ENCODE measurements at regions not wholly inside any gene's neighbourhood (a gene's known extent, or its start where the extent isn't known, plus 50 kb on each side); places are given as distances from the start of the nearest gene placed in this dataset.

DNA sequence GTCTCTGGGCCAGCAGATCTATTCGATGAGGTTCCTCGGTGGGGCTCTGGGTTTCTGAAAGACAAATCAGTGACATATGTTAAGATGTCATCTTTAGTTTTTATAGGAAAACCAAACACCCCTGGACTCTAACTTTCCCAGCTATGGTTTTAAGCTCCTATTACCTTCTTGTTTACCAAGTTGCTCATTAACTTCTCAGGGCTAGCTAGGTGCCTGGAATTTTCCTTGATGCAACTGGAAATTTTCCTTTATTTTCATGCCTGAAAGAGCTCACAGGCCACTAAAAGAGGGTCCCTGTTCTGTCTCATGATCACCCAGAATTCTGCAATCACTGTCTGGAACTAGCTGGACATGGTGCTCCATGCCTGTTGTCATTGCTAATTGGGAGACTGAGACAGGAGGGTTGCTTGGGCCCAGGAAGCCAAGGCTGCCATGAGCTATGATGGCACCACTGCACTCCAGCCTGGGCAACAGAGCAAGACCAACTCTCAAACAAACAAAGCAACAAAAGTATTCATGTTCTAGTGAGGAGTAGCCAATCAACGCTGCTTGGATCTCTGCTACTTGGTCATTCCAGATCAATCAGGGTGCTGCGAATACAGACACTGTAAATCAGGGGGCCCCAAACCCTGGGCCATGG, 1173.5 kb upstream of the AUTS2 start:
- DNase-seq (ENCODE audit: low read depth, low spot score): no peak

DNA sequence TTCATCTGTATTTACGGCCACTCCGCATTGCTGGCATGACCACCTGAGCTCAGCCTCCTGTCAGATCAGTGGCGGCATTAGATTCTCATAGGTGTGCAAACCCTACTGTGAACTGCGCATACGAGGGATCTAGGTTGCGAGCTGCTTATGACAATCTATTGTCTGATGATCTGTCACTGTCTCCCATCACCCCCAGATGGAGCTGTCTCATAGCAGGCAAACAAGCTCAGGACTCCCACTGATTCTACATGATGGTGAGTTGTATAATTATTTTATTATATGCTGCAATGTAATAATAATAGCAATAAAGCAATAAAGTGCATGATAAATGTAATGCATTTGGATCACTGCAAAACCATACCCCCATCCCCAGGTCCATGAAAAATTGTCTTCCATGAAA, 1172.9 kb upstream of the AUTS2 start:
- DNase-seq (ENCODE audit: low read depth, low spot score): no peak

DNA sequence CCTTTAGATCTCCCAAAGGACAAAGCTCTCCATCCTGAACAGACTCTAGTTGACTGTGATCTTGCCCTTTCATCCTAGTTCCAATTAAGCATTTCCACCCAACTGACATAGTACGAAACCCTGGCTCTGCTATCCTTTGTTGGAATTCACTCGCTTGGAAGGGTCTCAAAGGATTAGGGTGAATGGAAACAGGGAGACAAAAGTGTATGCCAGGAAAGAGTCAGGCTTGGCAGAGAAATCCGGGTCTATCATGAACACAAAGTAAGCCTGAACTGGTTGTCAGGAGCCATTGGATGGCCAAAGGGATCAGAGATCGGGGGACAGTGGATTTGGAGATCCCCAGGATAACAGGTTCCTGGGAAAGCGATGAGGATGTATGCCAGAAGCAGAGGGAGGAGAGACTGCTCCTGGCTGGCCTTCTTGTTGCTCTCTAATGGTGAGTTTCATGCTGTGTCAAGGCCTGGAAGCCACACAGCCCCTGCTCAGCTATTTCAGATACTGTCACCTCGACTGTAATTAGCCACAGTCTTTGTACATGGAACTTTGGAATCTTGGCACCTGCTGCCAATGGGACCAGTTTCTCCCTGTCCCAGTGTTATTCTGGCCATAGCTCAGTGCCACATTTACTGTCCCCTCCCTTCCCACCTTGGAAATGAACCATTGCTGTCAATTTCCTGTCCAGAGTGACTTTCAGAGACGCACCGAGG, 1168.7 kb upstream of the AUTS2 start:
- no peak for DNase-seq (ENCODE audit: low read depth, low spot score)

DNA sequence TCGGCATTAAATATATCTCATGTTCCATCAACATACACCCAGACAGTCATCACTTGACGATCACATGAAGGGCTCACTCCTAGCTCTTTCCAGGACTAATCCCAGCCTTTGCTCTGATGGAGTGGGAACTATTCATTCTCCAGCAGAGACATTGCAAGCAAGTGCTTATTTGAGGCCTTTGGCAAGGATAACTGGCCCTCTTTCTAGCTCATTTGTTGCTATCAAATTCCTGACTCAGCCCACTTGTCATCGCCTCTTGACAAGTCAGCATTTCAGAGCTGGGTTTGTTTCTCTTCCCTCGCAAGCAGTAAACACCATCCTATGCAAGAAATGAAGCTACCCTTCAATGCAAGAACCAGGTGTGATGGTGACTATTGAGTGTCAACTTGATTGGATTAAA, 1165.7 kb upstream of the AUTS2 start:
- no peak for DNase-seq (ENCODE audit: low read depth, low spot score)

DNA sequence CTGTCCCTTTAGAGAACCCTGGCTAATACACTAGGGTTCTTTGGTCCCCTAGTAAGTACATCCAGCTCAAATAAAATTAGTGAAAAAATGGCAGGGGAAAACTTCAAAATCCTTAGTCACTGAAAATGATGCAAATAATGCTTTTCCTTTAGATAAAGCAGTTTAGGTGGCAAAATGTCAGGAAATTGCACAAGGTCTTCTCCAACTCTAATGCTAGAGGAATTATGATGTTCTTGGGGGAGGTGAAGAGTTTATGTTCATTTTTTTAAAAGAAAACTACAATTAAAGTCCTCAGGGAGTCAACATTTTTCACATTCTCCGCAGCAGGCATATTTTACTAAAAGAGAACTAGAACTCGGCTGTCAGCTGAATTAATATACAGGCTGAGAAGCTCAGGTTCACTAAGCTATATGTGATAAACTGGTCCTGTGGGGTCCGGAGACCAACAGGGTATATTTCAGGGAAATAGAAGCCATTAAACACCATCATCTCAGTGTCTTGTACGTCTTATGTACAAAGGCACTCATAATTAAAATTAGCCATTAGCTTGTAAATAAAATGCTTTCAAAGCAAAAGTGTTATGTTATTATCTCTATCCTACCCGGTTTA, 1164.7 kb upstream of the AUTS2 start:
- no peak for DNase-seq (ENCODE audit: low read depth, low spot score)

DNA sequence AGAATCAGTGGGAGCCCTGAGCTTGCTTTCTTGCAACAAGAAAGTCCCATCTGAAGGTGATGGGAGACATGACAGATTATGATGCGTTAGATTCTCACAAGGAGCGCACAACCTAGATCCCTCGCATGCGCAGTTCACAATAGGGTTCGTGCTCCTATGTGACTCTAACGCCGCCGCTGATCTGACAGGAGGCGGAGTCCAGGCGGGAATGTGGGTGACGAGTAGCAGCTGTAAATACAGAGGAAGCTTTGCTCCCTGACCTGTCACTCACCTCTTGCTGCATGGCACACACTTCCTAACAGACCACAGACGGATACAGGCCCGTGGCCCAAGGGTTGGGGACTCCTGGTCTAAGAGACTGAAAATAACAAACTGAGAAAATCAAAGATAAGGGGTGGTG, 1163.4 kb upstream of the AUTS2 start:
- no peak for DNase-seq (ENCODE audit: low read depth, low spot score)

DNA sequence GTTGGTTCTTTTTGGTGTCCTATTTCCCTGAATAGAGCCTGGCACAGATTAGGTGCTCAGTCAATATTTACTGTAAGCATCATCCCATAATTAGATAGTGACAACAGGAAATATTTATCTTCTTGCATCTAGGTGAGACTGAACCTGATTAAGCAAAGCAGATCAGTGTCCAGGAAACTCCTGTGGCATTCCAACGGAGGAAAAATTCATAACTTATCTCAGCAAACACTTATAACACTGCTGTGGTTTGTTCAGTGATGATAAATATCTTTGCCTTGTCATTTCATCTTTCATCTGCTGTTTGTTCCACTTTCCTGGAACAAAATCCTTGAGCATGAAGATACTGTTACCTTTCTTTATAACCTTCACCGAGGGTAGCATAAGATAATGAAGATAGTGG, 1160.3 kb upstream of the AUTS2 start:
- no peak for DNase-seq (ENCODE audit: low read depth, low spot score)

DNA sequence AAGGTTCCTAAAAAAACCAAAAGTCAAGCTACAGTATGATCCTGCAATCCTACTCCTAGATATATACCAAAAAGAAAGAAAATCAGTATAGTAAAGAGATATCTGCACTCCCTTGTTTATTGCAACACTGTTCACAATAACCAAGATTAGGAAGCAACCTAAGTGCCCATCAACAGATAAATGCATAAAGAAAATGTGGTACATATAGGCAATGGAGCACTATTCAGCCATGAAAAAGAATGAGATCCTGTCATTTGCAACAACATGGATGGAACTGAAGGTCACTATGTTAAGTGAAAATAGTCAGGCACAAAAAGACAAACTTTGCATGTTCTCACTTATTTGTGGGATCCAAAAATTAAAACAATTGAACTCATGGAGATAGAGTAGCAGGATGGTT, 1159.5 kb upstream of the AUTS2 start:
- no peak for DNase-seq (ENCODE audit: low read depth, low spot score)

DNA sequence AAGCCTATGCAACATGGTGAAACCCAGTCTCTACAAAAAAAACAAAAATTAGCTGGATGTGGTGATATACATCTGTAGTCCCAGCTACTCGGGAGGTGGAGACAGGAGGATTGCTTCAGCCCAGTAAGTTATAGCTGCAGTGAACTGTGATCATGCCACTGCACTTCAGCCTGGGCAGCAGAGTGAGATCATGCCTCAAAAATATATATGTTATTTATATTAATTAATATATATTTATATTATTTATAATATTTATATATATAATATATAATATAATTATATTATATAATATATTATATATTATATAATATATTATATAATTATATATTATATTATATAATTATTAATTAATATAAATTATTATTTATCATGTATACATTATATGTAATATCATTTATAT, 1158.4 kb upstream of the AUTS2 start:
- DNase-seq (ENCODE audit: low read depth, low spot score): no peak

DNA sequence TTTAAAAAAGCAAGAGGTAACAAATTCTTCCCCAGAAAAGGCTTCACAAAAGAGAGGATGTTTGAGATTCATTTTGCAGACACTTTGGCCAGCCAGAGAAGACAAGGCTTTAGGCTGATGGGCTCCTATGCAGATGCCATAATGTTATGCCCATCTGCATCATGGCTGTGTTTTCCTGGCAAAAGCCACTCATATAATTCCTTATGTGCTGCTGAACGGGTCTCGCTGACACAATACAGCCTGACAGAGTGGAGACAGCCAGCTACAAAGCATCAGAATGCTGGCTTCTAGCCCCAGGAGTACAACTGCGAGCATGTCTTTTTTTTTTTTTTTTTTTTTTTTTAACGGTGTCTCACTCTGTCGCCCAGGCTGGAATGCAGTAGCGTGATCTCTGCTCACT, 1157.4 kb upstream of the AUTS2 start:
- no peak for DNase-seq (ENCODE audit: low read depth, low spot score)

DNA sequence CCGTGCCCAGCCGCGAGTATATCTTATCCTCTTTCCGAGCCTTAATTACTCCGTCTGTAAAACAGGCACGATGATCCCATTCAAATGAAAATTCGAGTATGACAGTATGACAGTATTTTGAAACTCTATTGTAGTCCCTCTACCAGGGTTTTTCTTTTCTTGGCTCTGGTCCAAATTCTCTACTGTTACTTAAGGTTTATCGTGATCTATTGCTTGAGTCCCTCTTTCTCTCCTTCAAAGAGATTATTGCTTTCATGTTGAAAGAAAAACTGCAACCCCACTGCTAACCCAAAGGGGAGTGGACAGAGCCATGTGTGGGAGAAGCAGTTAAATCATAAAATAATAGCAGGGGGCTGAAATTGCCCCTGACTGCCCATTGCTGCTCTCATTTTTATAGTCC, 1156.6 kb upstream of the AUTS2 start:
- no peak for DNase-seq (ENCODE audit: low read depth, low spot score)

DNA sequence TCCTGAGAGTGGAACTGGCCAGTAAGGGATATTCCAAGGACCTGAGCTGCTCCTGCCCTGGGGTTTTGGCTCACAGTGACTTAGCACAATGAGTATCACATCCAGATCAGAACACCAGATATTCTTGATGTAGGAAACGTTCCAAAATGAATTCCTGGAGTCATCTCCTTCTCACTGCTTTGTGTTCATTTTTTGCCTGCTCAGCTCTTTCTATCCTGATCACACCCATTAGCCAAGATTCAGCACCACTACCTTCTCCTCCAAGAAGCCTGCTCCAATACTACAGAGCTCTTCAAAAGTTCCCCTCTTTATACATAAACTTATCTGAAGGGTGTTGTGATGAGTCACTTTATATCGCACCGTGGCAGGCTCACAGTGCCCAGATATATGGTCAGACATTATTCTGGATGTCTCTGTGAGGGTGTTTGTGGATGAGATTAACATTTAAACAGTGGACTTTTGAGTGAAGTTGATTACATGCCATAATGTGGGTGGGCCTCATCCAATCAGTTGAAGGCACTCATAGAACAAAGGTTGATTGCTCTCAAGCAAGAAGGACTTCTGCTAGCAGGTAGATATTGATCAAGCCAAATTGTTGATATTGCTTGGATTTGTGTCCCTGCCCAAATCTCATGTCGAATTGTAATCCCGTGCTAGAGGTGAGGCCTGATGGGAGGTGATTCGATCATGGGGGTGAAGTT, 1155.2 kb upstream of the AUTS2 start:
- DNase-seq (ENCODE audit: low read depth, low spot score): no peak

DNA sequence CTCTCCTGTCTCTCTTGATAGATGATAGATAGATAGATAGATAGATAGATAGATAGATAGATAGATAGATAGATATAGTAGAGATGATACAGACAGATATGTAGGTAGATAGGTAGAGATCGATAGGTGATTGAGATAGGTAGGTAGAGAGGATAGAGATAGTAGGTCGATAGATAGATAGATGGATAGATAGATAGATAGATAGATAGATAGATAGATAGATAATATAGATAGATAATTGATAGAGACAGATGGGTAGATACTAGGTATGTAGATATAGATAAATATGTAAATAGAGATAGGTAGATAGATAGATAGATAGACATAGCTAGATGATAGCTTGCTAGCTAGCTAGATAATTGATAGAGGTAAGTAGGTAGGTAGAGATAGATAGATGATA, 1154.2 kb upstream of the AUTS2 start:
- no peak for DNase-seq (ENCODE audit: low read depth, low spot score)

DNA sequence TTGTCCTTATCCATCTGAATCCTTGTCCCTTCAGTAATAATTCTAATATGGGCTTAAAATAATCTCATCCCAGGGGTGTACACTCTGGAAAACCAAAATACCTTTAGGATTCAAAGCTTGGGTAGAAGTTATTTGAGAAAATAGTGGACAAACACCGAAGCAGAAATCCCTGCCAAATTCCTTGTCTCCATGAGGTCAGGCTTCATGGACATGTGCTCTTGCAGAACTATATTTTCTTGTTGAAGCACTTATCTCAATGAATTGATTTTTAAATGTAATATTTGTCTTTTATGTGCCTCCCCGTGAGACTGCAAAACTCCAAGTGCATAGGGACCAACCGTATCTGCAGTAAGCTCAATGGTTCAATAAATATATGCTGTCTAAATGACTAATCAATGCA, 1153.3 kb upstream of the AUTS2 start:
- no peak for DNase-seq (ENCODE audit: low read depth, low spot score)

DNA sequence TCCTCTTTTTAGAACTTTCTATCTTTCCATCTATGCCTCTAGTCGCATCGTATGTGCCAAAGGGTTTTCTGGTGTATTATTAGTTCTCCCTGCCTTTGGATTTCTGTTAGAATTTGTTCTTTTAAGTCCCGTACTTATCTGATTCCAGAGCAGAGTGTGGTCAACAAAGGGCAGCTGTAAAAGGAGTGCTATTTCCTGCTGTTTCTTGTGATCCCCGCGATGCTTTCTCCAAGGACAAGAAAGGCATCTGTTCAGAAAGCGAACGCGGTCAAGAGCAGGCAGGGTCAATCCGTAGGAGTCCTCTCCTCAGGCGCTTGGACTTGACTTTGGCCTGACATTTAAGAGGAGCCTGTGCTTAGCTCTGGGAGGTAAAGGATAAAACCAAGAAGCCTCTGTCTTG, 1152.1 kb upstream of the AUTS2 start:
- no peak for DNase-seq (ENCODE audit: low read depth, low spot score)

DNA sequence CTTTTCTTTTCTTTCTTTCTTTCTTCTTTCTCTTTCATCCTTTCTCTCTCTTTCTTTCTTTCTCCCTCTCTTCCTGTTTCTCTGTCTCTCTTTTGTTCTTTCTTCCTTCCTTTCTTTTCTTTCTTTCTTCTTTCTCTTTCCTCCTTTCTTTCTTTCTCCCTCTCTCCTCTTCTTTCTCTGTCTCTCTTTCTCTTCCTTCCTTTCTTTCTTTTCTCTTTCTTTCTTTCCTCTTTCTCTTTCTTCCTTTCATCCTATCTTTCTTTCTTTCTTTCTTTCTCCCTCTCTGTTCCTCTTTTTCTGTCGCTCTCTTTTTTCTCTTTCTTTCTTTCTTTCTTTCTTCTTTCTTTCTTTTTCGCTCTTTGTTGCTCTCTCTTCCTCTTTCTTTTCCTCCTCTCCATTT, 1149.2 kb upstream of the AUTS2 start:
- no peak for DNase-seq (ENCODE audit: low read depth, low spot score)

DNA sequence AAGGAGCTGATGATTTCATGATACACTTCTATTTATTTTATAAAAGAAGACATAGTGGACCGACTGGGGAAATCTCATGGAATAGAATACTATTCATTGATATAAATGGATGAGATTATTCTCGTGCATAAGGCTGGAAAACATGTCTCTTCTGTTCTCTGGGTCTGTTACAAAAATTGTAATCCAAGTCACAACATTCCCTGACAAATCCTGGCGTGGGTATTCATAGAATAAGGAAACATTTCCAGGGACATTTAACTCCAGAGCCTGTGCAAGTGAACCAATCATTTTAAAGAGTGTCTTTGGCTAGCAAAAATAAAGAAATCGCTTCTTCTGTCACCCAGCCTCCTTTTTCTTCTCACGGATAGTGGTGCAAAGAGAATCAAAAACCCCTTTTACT, 1148.5 kb upstream of the AUTS2 start:
- no peak for DNase-seq (ENCODE audit: low read depth, low spot score)

DNA sequence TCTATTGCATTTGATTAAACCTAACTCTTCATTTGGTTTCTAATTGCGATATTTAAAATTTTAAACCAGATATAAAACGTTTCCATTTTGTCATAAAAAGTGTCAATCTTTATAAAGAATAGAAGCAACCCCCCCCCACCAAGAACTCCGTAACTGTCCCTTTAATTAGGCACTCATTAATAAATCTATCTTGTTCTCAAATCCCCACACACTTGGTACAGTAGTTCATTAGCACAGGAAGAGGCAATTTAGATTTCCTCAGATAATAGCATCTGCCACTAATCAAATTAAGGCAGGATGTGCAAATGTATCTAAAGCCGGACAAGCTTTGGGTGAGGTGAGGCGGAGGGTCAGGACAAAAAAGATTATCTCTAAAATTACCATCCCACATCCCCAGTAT, 1143.3 kb upstream of the AUTS2 start:
- no peak for DNase-seq (ENCODE audit: low read depth, low spot score)

DNA sequence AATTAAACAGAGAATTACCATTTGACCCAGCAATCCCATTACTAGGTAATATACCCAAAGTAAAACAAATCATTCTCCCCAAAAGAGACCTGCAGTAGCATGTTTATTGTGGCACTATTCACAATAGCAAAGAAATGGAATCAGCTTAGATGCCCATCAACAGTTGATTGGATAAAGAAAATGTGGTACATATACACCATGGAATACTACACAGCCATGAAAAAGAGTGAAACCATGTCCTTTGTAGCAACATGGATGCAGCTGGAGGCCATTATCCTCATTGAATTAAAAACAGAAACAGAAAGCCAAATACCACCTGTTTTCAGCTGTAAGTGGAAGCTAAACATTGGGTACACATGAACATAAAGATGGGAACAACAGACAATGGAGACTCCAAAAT, 1141.8 kb upstream of the AUTS2 start:
- DNase-seq (ENCODE audit: low read depth, low spot score): no peak

DNA sequence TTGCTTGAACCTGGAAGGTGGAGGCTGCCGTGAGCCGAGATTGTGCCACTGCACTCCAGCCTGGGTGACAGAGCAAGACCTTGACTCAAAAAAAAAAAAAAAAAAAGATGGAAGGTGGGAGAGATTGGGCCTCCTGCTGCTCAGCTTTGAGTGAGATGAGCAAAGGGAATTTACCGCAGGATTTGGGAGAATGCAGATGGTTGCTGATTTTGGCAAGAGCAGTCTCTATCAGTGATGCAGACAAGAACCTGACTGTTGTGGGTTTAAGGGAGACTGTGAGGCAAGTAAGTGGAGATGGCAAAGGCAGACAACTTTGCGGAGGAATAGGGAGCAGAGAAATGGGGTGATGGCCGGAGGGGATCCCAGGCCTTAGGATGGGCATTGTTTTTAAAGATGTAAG, 1140.8 kb upstream of the AUTS2 start:
- DNase-seq (ENCODE audit: low read depth, low spot score): no peak

DNA sequence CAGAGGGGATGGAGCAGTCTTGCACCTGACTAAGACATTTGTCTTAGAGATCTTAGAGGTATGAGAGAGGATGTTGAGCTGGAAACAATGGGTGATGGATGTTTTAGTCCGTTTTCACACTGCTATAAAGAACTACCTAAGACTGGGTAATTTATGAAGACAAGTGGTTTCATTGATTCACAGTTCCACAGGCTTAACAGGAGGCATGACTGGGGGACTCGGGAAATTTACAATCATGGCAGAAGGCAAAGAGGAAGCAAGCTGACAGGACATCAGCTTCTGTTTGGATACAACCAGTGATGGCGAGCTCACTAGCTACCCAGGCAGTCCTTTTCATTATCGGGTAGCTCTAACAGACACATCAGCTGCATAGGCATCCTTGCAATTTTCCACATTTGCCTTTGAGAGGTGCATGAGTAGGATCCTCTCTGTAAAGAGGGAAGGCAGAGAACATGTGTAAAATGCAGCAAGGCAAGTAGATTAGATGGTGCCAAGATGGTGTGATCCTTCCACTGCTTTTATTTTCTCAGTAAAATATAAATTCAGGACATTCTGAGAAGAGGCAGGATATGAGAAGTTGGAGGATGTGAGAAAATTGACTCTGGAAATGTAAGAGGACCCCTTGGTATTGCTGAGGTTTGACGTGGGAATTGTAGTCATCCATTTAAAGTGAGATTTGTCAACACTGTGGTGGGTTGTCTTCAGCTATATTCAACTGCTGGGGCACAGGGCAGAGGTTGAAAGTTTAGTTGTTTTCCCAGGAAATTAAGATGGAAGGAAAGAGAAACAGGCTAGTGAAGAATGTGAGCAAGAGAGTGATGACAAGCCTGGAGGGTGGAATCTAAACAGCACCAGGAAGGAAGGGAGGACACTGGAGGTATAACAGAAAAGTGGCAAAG, 1140.0 kb upstream of the AUTS2 start:
- no peak for DNase-seq (ENCODE audit: low read depth, low spot score)

DNA sequence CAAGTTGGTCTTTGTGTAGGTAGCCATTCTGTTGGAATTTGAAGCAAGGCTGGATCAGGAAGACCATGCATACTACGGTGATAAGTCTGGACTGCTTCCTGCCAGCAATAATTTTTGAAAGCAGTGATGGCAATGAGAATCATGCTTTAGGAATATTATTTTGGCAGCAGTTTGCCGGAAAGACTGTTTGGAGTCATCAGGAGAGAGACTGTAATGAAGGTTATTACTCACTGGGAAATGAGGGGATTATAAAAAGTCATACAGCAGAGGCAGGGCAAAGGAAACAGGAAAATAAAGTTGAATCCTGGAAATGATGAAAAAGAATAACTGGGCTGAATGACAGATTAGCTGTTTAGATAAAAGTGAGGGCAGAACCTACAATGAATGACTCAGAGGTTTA, 1136.8 kb upstream of the AUTS2 start:
- no peak for DNase-seq (ENCODE audit: low read depth, low spot score)

Data from activated naive CD8-positive, alpha-beta T cell treated with anti-CD3 and anti-CD28 coated beads, Interleukin-2, amount 50 U/mL, for 16 hours (primary cell).